Keratinocyte (primary cell): ENCODE measurements at regions not wholly inside any gene's neighbourhood (a gene's known extent, or its start where the extent isn't known, plus 50 kb on each side); places are given as distances from the start of the nearest gene placed in this dataset.
A peak's percentile ranks its signal among the peaks of the same experiment; 100 is the strongest.

Experiments
- DNase-seq: peaks from one replicate; pipeline ENCODE4 v3.0.0-alpha.2; 2011; ENCODE audit warnings: low read depth, missing footprints, low spot score
- FAIRE-seq: peaks from 2 replicates; lab custom pipeline; 2011; peaks lifted over from hg19 to GRCh38; lab: Jason Lieb, UNC
- H2AFZ ChIP-seq: 2 replicates; pipeline ENCODE4 v1.6.0; 2012; ENCODE audit warnings: low read length, control low read depth, inconsistent platforms; ENCODE audit not compliant: control insufficient read depth
- H3K27ac ChIP-seq: 2 replicates; pipeline ENCODE4 v1.5.1; 2011; ENCODE audit warnings: low read length; ENCODE audit not compliant: control insufficient read depth, insufficient read depth
- H3K27me3 ChIP-seq: 3 replicates; pipeline ENCODE4 v1.6.0; 2011; ENCODE audit warnings: low read length; ENCODE audit not compliant: control insufficient read depth, insufficient read depth; ENCODE audit errors: extremely low read depth
- H3K36me3 ChIP-seq, 2 experiments: 2 replicates in 1 of 2; 3 replicates in 1 of 2; pipeline ENCODE4 v1.5.1; 2011; ENCODE audit warnings: low read length in 2 of 2, mild to moderate bottlenecking in 1 of 2; ENCODE audit not compliant: control insufficient read depth in 2 of 2, insufficient read depth in 2 of 2; ENCODE audit errors: extremely low read depth in 1 of 2
- H3K4me1 ChIP-seq: 3 replicates; pipeline ENCODE4 v1.5.1; 2011; ENCODE audit warnings: low read length; ENCODE audit not compliant: control insufficient read depth, insufficient read depth; ENCODE audit errors: extremely low read depth
- H3K4me2 ChIP-seq: 3 replicates; pipeline ENCODE4 v1.6.0; 2011; ENCODE audit warnings: low read depth, low read length; ENCODE audit not compliant: control insufficient read depth, insufficient read depth; ENCODE audit errors: extremely low read depth
- H3K4me3 ChIP-seq, 3 experiments: fragments of 200-600 bp in 1 of 3; sonication (generic) in 1 of 3; 2 replicates in 2 of 3; 3 replicates in 1 of 3; pipeline ENCODE4 v1.5.1; 2011 to 2016; ENCODE audit warnings: low read length in 3 of 3, mild to moderate bottlenecking in 3 of 3, control low read depth in 2 of 3, inconsistent platforms in 1 of 3, low read depth in 1 of 3, mixed read lengths in 1 of 3, mixed run types in 1 of 3, moderate library complexity in 1 of 3; ENCODE audit not compliant: control insufficient read depth in 2 of 3, insufficient read depth in 2 of 3; ENCODE audit errors: extremely low read depth in 1 of 3
- H3K79me2 ChIP-seq: 2 replicates; pipeline ENCODE4 v1.6.0; 2012; ENCODE audit warnings: low read length; ENCODE audit not compliant: control insufficient read depth, insufficient read depth
- H3K9ac ChIP-seq: 3 replicates; pipeline ENCODE4 v1.6.0; 2011; ENCODE audit warnings: low read length; ENCODE audit not compliant: control insufficient read depth, insufficient read depth; ENCODE audit errors: extremely low read depth
- H3K9me1 ChIP-seq: 3 replicates; pipeline ENCODE4 v1.6.0; 2011; ENCODE audit warnings: low read length; ENCODE audit not compliant: control insufficient read depth, insufficient read depth; ENCODE audit errors: extremely low read depth
- H3K9me3 ChIP-seq: 2 replicates; pipeline ENCODE4 v1.5.1; 2012; ENCODE audit warnings: low read depth, low read length; ENCODE audit not compliant: control insufficient read depth
- H4K20me1 ChIP-seq: 3 replicates; pipeline ENCODE4 v1.6.0; 2011; ENCODE audit warnings: low read length; ENCODE audit not compliant: control insufficient read depth, insufficient read depth; ENCODE audit errors: extremely low read depth
- EZH2 ChIP-seq: IDR thresholded peaks from one replicate; pipeline ENCODE4 v1.6.1; 2012; ENCODE audit warnings: inconsistent platforms, mild to moderate bottlenecking, low read length, moderate library complexity
- dilution Hi-C: fragments of 300-500 bp; cut with MboI; formaldehyde crosslinking; loops from one replicate; pipeline ENCODE4 v1.7.0; 2020; ENCODE audit warnings: low sequenced_read_pairs; ENCODE audit not compliant: extremely low pct_ligation_motif_present
- TF ChIP-seq, protein P1 (sequence below), 3 experiments: IDR thresholded peaks in 1 of 3; conservative IDR thresholded peaks in 1 of 3; optimal IDR thresholded peaks in 1 of 3; 2 replicates in 2 of 3; 3 replicates in 1 of 3; pipeline versions ENCODE3 to v1.5.1; 2011; ENCODE audit warnings: low read length in 3 of 3, mild to moderate bottlenecking in 3 of 3, moderate library complexity in 2 of 3, control low read depth in 1 of 3, inconsistent platforms in 1 of 3; ENCODE audit not compliant: insufficient read depth in 2 of 3; ENCODE audit errors: extremely low read depth in 1 of 3

DNA sequence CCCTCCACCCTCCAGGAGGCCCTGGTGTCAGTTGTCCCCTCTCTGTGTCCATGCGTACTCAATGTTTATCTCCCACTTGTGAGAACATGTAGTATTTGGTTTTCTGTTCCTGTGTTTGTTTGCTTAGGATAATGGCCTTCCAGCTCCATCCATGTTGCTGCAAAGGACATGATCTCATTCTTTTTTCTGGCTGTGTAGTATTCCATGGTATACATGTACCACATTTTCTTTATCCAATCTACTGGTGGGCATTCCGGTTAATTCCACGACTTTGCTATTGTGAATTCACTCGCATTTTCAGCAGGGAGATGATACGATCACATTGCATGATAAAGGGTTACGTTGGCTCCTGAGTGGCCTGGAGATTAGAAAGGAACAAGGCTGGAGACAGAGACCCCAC is 286.2 kb downstream of the FOXL1 start:
- Histone ChIP-seq H3K9me3 (peaks cover 10% of the 10 kb centered on the region), H3K27me3 (peaks cover 13% of the 10 kb centered on the region), H3K9me1 (no peaks in the 10 kb centered on the region), H3K9ac (no peak overlapping the region), H3K79me2 (no peaks in the 10 kb centered on the region), H3K4me3 (no peak overlapping the region), H3K36me3 (no peaks in the 10 kb centered on the region), H3K27ac (no peak overlapping the region), H4K20me1 (no peaks in the 10 kb centered on the region), H3K4me1 (no peaks in the 10 kb centered on the region), H3K4me2 (no peak overlapping the region), H2AFZ (no peak overlapping the region)
- dilution Hi-C loops, result no loop called here
- no peak for DNase-seq
- no peak for FAIRE-seq
- TF ChIP-seq EZH2, result no peak
- TF ChIP-seq, protein P1, sequence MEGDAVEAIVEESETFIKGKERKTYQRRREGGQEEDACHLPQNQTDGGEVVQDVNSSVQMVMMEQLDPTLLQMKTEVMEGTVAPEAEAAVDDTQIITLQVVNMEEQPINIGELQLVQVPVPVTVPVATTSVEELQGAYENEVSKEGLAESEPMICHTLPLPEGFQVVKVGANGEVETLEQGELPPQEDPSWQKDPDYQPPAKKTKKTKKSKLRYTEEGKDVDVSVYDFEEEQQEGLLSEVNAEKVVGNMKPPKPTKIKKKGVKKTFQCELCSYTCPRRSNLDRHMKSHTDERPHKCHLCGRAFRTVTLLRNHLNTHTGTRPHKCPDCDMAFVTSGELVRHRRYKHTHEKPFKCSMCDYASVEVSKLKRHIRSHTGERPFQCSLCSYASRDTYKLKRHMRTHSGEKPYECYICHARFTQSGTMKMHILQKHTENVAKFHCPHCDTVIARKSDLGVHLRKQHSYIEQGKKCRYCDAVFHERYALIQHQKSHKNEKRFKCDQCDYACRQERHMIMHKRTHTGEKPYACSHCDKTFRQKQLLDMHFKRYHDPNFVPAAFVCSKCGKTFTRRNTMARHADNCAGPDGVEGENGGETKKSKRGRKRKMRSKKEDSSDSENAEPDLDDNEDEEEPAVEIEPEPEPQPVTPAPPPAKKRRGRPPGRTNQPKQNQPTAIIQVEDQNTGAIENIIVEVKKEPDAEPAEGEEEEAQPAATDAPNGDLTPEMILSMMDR (optimal IDR thresholded peaks at IDR 0.05 in 1 of 3, IDR thresholded peaks at IDR 0.05 in 1 of 3, conservative IDR thresholded peaks at IDR 0.05 in 1 of 3; ENCODE audit: extremely low read depth in 1 of 3, insufficient read depth in 2 of 3, low read length in 3 of 3), result no peak

DNA sequence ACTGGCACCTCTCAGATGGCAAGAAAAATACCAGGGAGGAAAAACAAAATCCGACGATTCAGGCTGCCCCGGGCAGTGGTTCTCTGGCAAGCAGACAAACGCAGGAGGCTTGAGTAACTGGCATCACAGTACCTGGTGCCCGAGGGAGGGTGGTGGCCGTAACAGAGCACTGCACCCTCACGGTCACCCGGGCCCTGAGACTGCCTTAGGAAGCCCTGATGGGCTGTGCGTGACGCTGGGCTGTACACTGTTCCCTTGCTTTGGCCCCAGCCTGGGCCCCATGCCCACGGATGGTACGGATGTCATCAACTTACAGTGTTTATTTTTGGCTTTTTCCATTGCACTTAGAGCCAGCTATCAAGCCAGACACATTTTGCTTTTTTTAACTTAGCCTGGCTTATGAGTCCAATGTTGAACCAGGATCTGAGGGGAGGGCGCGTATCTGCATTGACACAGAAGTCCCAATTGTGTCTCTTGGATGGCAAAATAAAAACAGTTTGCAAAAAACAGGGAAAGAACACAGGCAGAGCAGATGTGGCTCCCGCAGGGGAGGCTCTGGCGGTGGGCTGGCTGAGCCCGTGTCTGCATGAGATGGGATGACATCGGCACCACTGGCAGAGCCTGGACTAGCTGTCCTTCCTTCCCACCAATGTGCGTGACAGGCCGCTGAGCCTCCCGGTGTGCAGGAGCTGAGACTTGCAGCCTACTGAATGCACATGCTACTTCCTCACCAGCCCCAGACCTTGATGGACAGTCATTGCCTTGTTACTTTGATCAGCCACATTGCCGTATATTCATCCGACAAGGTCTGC is 287.7 kb downstream of the FOXL1 start:
- H2AFZ ChIP-seq, result no peak overlapping the region
- TF ChIP-seq EZH2, result no peak
- TF ChIP-seq, protein P1 (optimal IDR thresholded peaks at IDR 0.05 in 1 of 3, IDR thresholded peaks at IDR 0.05 in 1 of 3, conservative IDR thresholded peaks at IDR 0.05 in 1 of 3; ENCODE audit: extremely low read depth in 1 of 3, insufficient read depth in 2 of 3, low read length in 3 of 3), result peak in 1 of 3 experiments; percentile 9
- H3K9me1 ChIP-seq, result no peaks in the 10 kb centered on the region
- H3K79me2 ChIP-seq, result no peaks in the 10 kb centered on the region
- no peaks in the 10 kb centered on the region for H3K36me3 ChIP-seq
- no peak overlapping the region for H3K4me3 ChIP-seq
- H4K20me1 ChIP-seq, result no peaks in the 10 kb centered on the region
- peaks cover 11% of the 10 kb centered on the region for H3K9me3 ChIP-seq
- no peak overlapping the region for H3K4me2 ChIP-seq
- no peak overlapping the region for H3K27ac ChIP-seq
- no peak for FAIRE-seq
- no peak overlapping the region for H3K9ac ChIP-seq
- dilution Hi-C loops, result no loop called here
- no peak for DNase-seq
- H3K27me3 ChIP-seq, result peaks cover 13% of the 10 kb centered on the region
- H3K4me1 ChIP-seq, result no peaks in the 10 kb centered on the region
